ENCODE measurements at regions not wholly inside any gene's neighbourhood (a gene's known extent, or its start where the extent isn't known, plus 50 kb on each side); places are given as distances from the start of the nearest gene placed in this dataset.

- no peak for DNase-seq (ENCODE audit: low read depth, low spot score)
These were observed 417.4 kb downstream of the GABRG2 start for GRCh38 chr5:162484986-162485385.

GRCh38 chr5:162485666-162486292 lies 418.2 kb downstream of the GABRG2 start:
- no peak for DNase-seq (ENCODE audit: low read depth, low spot score)

GRCh38 chr5:162487528-162488525 lies 420.3 kb downstream of the GABRG2 start:
- DNase-seq (ENCODE audit: low read depth, low spot score): no peak

- no peak for DNase-seq (ENCODE audit: low read depth, low spot score)
These were observed 428.7 kb downstream of the GABRG2 start for GRCh38 chr5:162496100-162496808.

GRCh38 chr5:162497455-162497854 lies 429.9 kb downstream of the GABRG2 start:
- DNase-seq (ENCODE audit: low read depth, low spot score): no peak

- no peak for DNase-seq (ENCODE audit: low read depth, low spot score)
These were observed 435.2 kb downstream of the GABRG2 start for GRCh38 chr5:162502780-162503179.

- no peak for DNase-seq (ENCODE audit: low read depth, low spot score)
These were observed 436.2 kb downstream of the GABRG2 start for GRCh38 chr5:162503796-162504195.

- no peak for DNase-seq (ENCODE audit: low read depth, low spot score)
These were observed 445.5 kb downstream of the GABRG2 start for GRCh38 chr5:162512935-162513565.

GRCh38 chr5:162514116-162514515 lies 446.5 kb downstream of the GABRG2 start:
- no peak for DNase-seq (ENCODE audit: low read depth, low spot score)

- no peak for DNase-seq (ENCODE audit: low read depth, low spot score)
These were observed 453.3 kb downstream of the GABRG2 start for GRCh38 chr5:162520878-162521277.

GRCh38 chr5:162529209-162529608 lies 461.6 kb downstream of the GABRG2 start:
- DNase-seq (ENCODE audit: low read depth, low spot score): no peak

- DNase-seq (ENCODE audit: low read depth, low spot score): no peak
These were observed 462.3 kb downstream of the GABRG2 start for GRCh38 chr5:162529886-162530285.

- no peak for DNase-seq (ENCODE audit: low read depth, low spot score)
These were observed 475.9 kb downstream of the GABRG2 start for GRCh38 chr5:162543437-162543836.

GRCh38 chr5:162544905-162545304 lies 477.3 kb downstream of the GABRG2 start:
- DNase-seq (ENCODE audit: low read depth, low spot score): no peak

- DNase-seq (ENCODE audit: low read depth, low spot score): no peak
These were observed 482.7 kb downstream of the GABRG2 start for GRCh38 chr5:162550236-162550635.

- DNase-seq (ENCODE audit: low read depth, low spot score): no peak
These were observed 490.5 kb downstream of the GABRG2 start for GRCh38 chr5:162558120-162558519.

- DNase-seq (ENCODE audit: low read depth, low spot score): no peak
These were observed 500.1 kb downstream of the GABRG2 start for GRCh38 chr5:162567644-162568043.

- DNase-seq (ENCODE audit: low read depth, low spot score): no peak
These were observed 506.2 kb downstream of the GABRG2 start for GRCh38 chr5:162573758-162574157.

- DNase-seq (ENCODE audit: low read depth, low spot score): no peak
These were observed 524.2 kb downstream of the GABRG2 start for GRCh38 chr5:162591724-162592123.

GRCh38 chr5:162593881-162594280 lies 526.3 kb downstream of the GABRG2 start:
- no peak for DNase-seq (ENCODE audit: low read depth, low spot score)

GRCh38 chr5:162603443-162604070 lies 536.0 kb downstream of the GABRG2 start:
- DNase-seq (ENCODE audit: low read depth, low spot score): no peak

Measured in brain pericyte (primary cell).